Small intestine (tissue), 7 donors: ENCODE measurements at regions not wholly inside any gene's neighbourhood (a gene's known extent, or its start where the extent isn't known, plus 50 kb on each side); places are given as distances from the start of the nearest gene placed in this dataset.

ENCODE experiments used
- DNase-seq, 2 donors: peaks; one replicate each; pipeline versions ENCODE4 v3.0.0 to v3.0.0-alpha.2; 2013
- FAIRE-seq: peaks from 2 replicates; lab custom pipeline; 2012; peaks lifted over from hg19 to GRCh38; lab: Jason Lieb, UNC
- H3K27ac ChIP-seq, 3 donors: one replicate each; pipeline ENCODE4 v1.5.1; 2013; ENCODE audit warnings: low read length in 2 of 3, mild to moderate bottlenecking in 2 of 3, control low read depth in 1 of 3, inconsistent platforms in 1 of 3, low read depth in 1 of 3, moderate library complexity in 1 of 3
- H3K27me3 ChIP-seq, 3 donors: one replicate each; pipeline ENCODE4 v1.6.1; 2013; ENCODE audit warnings: low read length in 3 of 3, inconsistent platforms in 1 of 3; ENCODE audit not compliant: control insufficient read depth in 3 of 3, insufficient read depth in 3 of 3
- H3K36me3 ChIP-seq, 3 donors: one replicate each; pipeline ENCODE4 v1.6.1; 2013; ENCODE audit warnings: low read length in 3 of 3, inconsistent platforms in 1 of 3, low read depth in 1 of 3, mild to moderate bottlenecking in 1 of 3, moderate library complexity in 1 of 3; ENCODE audit not compliant: control insufficient read depth in 3 of 3, insufficient read depth in 2 of 3
- H3K4me1 ChIP-seq, 3 donors: one replicate each; pipeline ENCODE4 v1.6.1; 2013; ENCODE audit warnings: low read length in 2 of 3, inconsistent platforms in 1 of 3, low read depth in 1 of 3, mild to moderate bottlenecking in 1 of 3, moderate library complexity in 1 of 3; ENCODE audit not compliant: control insufficient read depth in 3 of 3, insufficient read depth in 2 of 3
- H3K4me3 ChIP-seq, 3 donors: one replicate each; pipeline ENCODE4 v1.5.1; 2013; ENCODE audit warnings: low read length in 3 of 3, control low read depth in 1 of 3, inconsistent platforms in 1 of 3, low read depth in 1 of 3, mild to moderate bottlenecking in 1 of 3, moderate library complexity in 1 of 3
- H3K9me3 ChIP-seq, 2 donors: one replicate each; pipeline ENCODE4 v1.6.1; 2013; ENCODE audit warnings: low read depth in 1 of 2, low read length in 1 of 2; ENCODE audit not compliant: control insufficient read depth in 2 of 2, insufficient read depth in 1 of 2
- WGBS, 3 donors: extraction: QIAGEN DNeasy Blood & Tissue Kit; methylation state at CpG; one replicate each; pipeline ENCODE4 v1.1.7; 2013; 5-methylcytosine and 5-hydroxymethylcytosine counted together
- donor health status: healthy with polysubstance abuse.
- donor health status: control.
- donor health status: control.
- donor health status: Bipolar disorder and iron deficiency.
- donor health status: healthy.

DNA sequence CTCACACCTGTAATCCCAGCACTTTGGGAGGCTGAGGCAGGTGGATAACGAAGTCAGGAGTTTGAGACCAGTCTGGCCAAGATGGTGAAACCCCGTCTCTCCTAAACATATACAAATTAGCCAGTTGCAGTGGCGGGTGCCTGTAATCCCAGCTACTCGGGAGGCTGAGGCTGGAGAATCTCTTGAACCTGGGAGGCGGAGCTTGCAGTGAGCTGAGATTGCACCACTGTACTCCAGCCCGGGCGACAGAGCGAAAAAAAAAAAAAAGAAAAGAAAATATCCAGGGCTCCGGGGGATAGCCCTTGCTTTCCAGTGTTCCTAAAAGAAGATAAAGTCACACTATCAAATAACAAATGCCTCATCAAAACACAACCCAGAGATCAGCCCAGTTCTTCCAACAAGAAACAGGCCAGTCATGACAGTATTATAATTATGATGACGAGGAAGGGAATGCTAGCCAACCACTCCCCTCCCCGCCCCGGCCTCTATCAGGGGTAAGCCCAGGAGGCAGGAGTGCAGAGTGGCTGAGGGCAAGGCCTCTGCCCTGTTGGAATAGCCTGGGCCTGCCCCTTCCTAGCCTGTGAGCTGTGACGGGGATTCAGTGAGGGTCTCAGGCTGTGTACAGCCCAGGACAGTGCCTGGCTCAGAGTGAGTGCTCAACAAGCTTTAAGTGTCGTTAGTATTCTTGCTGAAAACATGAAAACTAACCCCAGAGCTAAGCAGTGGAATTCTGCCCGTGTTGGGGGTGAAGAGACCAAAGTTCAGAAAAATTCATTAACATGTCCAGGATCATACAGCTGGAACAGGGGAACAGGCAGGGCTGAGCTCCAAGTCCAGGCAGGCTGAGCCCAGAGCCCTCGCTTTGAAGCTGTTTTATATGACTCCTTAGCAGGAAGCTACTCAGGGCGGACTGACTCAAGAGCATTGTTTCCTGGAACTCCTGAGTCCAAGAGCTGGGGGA, 54.3 kb downstream of the FAM241B start:
- Histone ChIP-seq H3K4me3 (peak overlapping the region in 1 of 3 donors; percentile 3), H3K27me3 (peaks cover 0 to 2% (median 0%) of the 10 kb centered on the region in 3 donors), H3K4me1 (peaks cover 0 to 19% (median 3%) of the 10 kb centered on the region in 3 donors), H3K36me3 (no peaks in the 10 kb centered on the region), H3K27ac (peak overlapping the region; percentile 96 to 98 (median 98)), H3K9me3 (no peaks in the 10 kb centered on the region)
- FAIRE-seq: no peak
- 12 to 43% (median 27%) methylated on average over 17 of the region's 17 CpGs for WGBS, 3 donors
- DNase-seq: peak; percentile 96

DNA sequence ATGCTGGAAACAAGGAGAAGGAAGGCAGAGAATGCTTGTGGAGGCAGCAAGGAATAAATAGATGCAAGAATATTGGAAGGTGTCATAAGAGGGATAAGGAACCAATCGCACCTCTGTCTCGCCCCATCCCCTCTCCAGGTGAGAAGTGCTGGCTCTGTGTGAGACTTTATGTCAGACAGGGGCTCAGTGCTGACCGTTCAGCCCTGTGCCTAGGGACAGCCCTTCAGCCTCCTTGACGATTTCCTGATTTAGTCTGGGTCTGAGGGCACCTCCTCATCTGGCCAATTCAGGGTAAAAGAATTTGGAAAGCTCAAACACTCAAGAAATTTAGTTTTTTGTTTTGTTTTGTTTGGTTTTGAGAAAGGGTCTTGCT, 54.9 kb downstream of the FAM241B start:
- WGBS, 3 donors: 10 to 48% (median 31%) methylated on average over 4 of the region's 4 CpGs
- no peak overlapping the region for H3K4me3 ChIP-seq
- peak overlapping the region; percentile 96 to 98 (median 98) for H3K27ac ChIP-seq

DNA sequence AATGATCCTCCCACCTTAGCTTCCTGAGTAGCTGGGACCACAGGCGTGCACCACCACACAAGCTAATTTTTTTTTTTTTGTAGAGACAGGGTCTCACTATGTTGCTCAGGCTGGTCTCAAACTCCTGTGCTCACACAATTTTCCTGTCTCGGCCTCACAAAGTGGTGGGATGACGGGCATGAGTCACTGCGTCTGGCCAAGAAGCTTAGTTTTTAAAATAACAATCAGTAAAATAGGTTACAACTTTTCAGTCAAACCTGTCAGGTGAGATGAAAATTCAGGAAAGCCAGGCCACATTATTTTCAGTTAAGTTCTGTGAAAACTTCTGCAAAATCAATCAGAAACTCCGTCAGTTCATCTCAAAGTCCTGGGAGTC, 55.4 kb downstream of the FAM241B start:
- Histone ChIP-seq H3K36me3 (no peaks in the 10 kb centered on the region), H3K9me3 (no peaks in the 10 kb centered on the region), H3K4me3 (no peak overlapping the region), H3K4me1 (peaks cover 0 to 19% (median 3%) of the 10 kb centered on the region in 3 donors), H3K27me3 (no peaks in the 10 kb centered on the region), H3K27ac (peak overlapping the region; percentile 96 to 98 (median 98))
- DNase-seq (peak in 1 of 2 donors; percentile 16), FAIRE-seq (no peak)
- 28 to 63% (median 34%) methylated on average over 5 of the region's 5 CpGs for WGBS, 3 donors

More for the DNA sequence above, 54.9 kb downstream of the FAM241B start:
- Histone ChIP-seq H3K27me3 (peaks cover 0 to 1% (median 0%) of the 10 kb centered on the region in 3 donors), H3K4me1 (peaks cover 0 to 19% (median 3%) of the 10 kb centered on the region in 3 donors), H3K36me3 (no peaks in the 10 kb centered on the region), H3K9me3 (no peaks in the 10 kb centered on the region)
- DNase-seq: no peak
- no peak for FAIRE-seq

DNA sequence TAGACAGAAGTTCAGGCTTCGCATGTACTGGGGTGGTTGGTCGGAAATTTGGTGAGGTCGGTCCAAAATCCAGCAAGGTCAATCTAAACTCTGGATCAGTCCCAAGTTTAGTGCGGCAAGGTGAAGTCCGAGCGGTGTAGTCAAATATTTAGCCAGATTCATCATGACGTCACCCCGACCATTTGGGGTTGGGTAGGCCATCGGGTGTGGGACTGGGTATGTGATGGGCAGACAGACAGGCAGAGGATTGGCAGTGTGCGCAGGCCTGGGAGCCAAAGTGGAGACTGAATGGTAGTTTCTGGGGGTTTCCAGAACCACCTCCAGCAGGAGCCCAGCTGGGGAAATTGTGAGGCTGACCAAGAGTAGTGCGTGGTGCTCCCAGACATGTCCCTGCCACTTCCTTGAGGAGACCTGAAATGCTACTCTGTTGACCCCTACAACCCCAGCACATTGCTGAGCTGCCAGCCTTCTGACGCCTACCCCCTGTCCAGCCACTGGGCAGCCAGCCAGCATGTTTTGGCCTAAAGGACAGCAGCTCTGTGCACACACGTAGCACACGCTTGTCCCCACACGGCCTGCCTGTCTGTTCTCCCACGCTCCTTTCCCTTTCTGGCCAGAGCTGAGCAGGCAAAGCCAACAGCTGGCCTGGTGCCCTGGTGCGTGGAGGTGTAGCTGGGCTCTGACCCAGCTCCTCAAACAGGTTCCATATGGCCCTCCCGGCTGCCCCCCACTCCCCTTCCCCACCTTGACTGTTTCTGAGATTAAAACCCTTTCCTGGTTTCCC, 55.9 kb downstream of the FAM241B start:
- Histone ChIP-seq H3K36me3 (no peaks in the 10 kb centered on the region), H3K9me3 (peaks cover 0 to 2% of the 10 kb centered on the region in 2 donors), H3K4me3 (no peak overlapping the region), H3K4me1 (peaks cover 0 to 19% (median 3%) of the 10 kb centered on the region in 3 donors), H3K27me3 (peaks cover 0 to 4% (median 0%) of the 10 kb centered on the region in 3 donors), H3K27ac (peak overlapping the region; percentile 96 to 98 (median 98))
- FAIRE-seq (no peak), DNase-seq (peak; percentile 9 to 57)
- WGBS, 3 donors: 33 to 66% (median 44%) methylated on average over 18 of the region's 18 CpGs

DNA sequence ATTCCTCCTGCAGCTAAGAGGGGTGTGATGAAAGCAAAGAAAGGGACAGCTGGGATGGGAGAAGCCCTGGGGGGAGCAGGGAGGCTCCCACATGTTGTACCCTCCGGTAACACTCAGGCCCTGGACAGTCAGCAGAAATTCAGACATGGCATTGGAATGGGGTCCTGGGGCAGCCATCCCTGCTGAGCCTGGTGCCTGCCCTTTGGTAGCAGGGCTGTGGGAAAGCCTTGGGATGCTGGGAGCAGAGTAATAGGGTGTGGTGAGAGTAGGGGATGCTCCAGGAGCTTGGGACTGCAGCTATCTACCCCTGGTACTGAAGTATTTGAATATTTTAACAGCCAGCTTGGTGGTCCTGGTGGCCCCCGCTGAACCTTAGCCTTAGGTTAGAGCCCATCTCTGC, 56.8 kb downstream of the FAM241B start:
- Histone ChIP-seq H3K27ac (no peak overlapping the region), H3K27me3 (peaks cover 0 to 4% (median 0%) of the 10 kb centered on the region in 3 donors)
- FAIRE-seq: no peak

DNA sequence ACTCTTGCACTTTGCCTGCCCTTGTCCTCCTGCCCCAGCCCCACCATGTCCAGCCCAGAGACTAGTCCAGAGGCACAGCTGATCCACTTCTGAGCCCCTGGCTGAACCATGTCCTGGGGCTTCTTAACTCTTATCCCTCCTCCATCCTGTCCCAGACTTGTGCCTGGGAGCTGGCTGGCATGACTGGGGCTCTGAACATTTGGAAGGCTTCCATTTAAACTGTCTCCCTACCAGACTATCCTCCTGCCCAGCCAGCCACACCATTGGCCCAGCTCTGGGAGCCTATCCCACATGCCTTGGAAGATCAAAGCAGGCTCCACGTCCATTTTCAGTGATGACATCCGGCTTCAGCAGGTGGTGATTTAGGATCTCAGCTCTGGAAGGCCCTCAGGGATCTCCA, 57.4 kb downstream of the FAM241B start:
- no peaks in the 10 kb centered on the region for H3K36me3 ChIP-seq
- peaks cover 0 to 4% (median 0%) of the 10 kb centered on the region in 3 donors for H3K27me3 ChIP-seq
- 51 to 77% (median 57%) methylated on average over 2 of the region's 2 CpGs for WGBS, 3 donors
- DNase-seq: no peak
- peaks cover 0 to 19% (median 3%) of the 10 kb centered on the region in 3 donors for H3K4me1 ChIP-seq
- H3K9me3 ChIP-seq: peaks cover 0 to 2% of the 10 kb centered on the region in 2 donors
- no peak for FAIRE-seq
- no peak overlapping the region for H3K4me3 ChIP-seq
- H3K27ac ChIP-seq: no peak overlapping the region

More for the DNA sequence above, 56.8 kb downstream of the FAM241B start:
- no peaks in the 10 kb centered on the region for H3K36me3 ChIP-seq
- 91 to 100% (median 100%) methylated on average over 2 of the region's 2 CpGs for WGBS, 3 donors
- H3K9me3 ChIP-seq: peaks cover 0 to 2% of the 10 kb centered on the region in 2 donors
- no peak overlapping the region for H3K4me3 ChIP-seq
- DNase-seq: no peak
- H3K4me1 ChIP-seq: peaks cover 0 to 19% (median 3%) of the 10 kb centered on the region in 3 donors

DNA sequence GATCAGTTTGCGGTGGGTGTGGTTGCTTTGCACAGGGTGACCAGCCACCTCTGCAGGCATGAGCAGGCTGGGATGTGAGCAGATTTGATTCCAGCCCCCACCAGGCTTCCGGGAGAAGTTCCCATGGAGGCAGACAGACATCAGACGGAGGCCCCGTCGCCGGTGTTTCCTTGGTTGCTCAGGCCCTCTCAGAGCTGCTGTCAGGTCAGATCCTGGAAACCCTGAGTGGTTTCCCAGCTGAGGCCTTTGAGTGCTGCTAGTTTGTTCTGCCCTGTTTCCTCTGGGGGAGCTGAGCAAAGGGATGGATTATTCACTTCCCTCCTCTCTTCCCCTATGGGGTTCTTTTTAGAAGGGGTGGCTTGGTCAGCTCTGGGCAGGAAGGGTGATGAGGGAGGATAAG, 62.2 kb downstream of the FAM241B start:
- Histone ChIP-seq H3K4me3 (no peak overlapping the region), H3K36me3 (no peaks in the 10 kb centered on the region), H3K27ac (no peak overlapping the region), H3K27me3 (peaks cover 0 to 4% (median 0%) of the 10 kb centered on the region in 3 donors), H3K4me1 (no peaks in the 10 kb centered on the region), H3K9me3 (peaks cover 0 to 2% of the 10 kb centered on the region in 2 donors)
- WGBS, 3 donors: 84 to 92% (median 84%) methylated on average over 6 of the region's 6 CpGs
- no peak for DNase-seq
- no peak for FAIRE-seq

DNA sequence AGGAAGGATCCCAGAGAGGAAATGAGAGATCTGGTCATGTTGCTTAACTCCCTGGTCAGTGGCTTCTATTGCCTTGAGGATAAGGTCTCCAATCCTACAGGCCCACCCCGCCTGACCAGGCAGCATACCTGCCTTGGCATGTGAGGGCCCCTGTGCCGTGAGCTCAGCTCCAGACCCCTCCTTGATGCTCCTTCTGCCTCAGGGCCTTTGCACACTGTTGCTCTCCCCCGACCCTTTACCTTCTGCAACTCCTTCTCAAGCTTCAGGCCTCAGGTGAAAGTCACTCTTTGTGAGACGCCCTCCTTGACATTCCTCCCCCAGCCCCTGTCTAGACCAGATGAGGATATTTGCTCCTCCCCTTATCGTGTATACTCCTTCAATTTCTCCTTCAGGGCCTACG, 62.8 kb downstream of the FAM241B start:
- Histone ChIP-seq H3K9me3 (peaks cover 0 to 2% of the 10 kb centered on the region in 2 donors), H3K36me3 (no peaks in the 10 kb centered on the region), H3K27me3 (peaks cover 0 to 4% (median 0%) of the 10 kb centered on the region in 3 donors), H3K27ac (no peak overlapping the region), H3K4me3 (no peak overlapping the region), H3K4me1 (no peaks in the 10 kb centered on the region)
- DNase-seq (no peak), FAIRE-seq (no peak)
- WGBS, 3 donors: 85 to 95% (median 90%) methylated on average over 5 to 6 of the region's 6 CpGs
